NT2/D1 (cell line): ENCODE measurements at regions not wholly inside any gene's neighbourhood (a gene's known extent, or its start where the extent isn't known, plus 50 kb on each side); places are given as distances from the start of the nearest gene placed in this dataset.

Experiments used
- DNase-seq: peaks from one replicate; pipeline ENCODE4 v3.0.0-alpha.2; 2011; ENCODE audit warnings: low read depth, low spot score
- H3K27me3 ChIP-seq: 2 replicates; pipeline ENCODE4 v1.6.0; 2011; ENCODE audit warnings: mild to moderate bottlenecking; ENCODE audit not compliant: insufficient read length, insufficient read depth
- H3K36me3 ChIP-seq: 2 replicates; pipeline ENCODE4 v1.6.1; 2011; ENCODE audit warnings: mild to moderate bottlenecking, low read length, mixed read lengths; ENCODE audit not compliant: insufficient read depth, insufficient read length
- H3K4me1 ChIP-seq: 2 replicates; pipeline ENCODE4 v1.5.1; 2011; ENCODE audit not compliant: insufficient read depth, insufficient read length
- H3K4me3 ChIP-seq: 2 replicates; pipeline ENCODE4 v1.5.1; 2011; ENCODE audit warnings: low read depth; ENCODE audit not compliant: insufficient read length
- H3K9ac ChIP-seq: 2 replicates; pipeline ENCODE4 v1.6.0; 2011; ENCODE audit warnings: low read depth; ENCODE audit not compliant: insufficient read length
- H3K9me3 ChIP-seq: 2 replicates; pipeline ENCODE4 v1.5.1; 2011; ENCODE audit warnings: mild to moderate bottlenecking, low read length; ENCODE audit not compliant: insufficient read depth
- SUZ12 ChIP-seq: IDR thresholded peaks from 2 replicates; pipeline ENCODE4 v1.6.1; 2011; ENCODE audit not compliant: insufficient read length, insufficient read depth; ENCODE audit errors: extremely low read depth
- YY1 ChIP-seq: IDR thresholded peaks from 2 replicates; pipeline ENCODE4 v1.6.1; 2011; ENCODE audit not compliant: insufficient read length, insufficient read depth
- ZNF274 ChIP-seq: IDR thresholded peaks from 2 replicates; pipeline ENCODE4 v1.6.1; 2011; ENCODE audit warnings: mild to moderate bottlenecking, low read depth, low read length

- Histone ChIP-seq H3K9ac (no peak overlapping the region), H3K9me3 (no peaks in the 10 kb centered on the region), H3K27me3 (no peaks in the 10 kb centered on the region), H3K4me1 (peaks cover 26% of the 10 kb centered on the region), H3K36me3 (no peaks in the 10 kb centered on the region), H3K4me3 (no peak overlapping the region)
- no peak for DNase-seq
- no peak for TF ChIP-seq SUZ12
- no peak for TF ChIP-seq YY1
- TF ChIP-seq ZNF274, result no peak
These were observed 139.3 kb upstream of the IPO9 start for GRCh38 chr1:201689647-201690046.

- H3K4me3 ChIP-seq, result no peak overlapping the region
- no peak for TF ChIP-seq SUZ12
- TF ChIP-seq ZNF274, result no peak
- TF ChIP-seq YY1, result no peak
- H3K9me3 ChIP-seq, result no peaks in the 10 kb centered on the region
- DNase-seq, result no peak
- H3K27me3 ChIP-seq, result no peaks in the 10 kb centered on the region
- H3K9ac ChIP-seq, result no peak overlapping the region
- H3K36me3 ChIP-seq, result no peaks in the 10 kb centered on the region
- peaks cover 25% of the 10 kb centered on the region for H3K4me1 ChIP-seq
These were observed 138.4 kb upstream of the IPO9 start for GRCh38 chr1:201690528-201690927.

- no peak overlapping the region for H3K4me3 ChIP-seq
- no peak overlapping the region for H3K9ac ChIP-seq
- no peaks in the 10 kb centered on the region for H3K27me3 ChIP-seq
- H3K36me3 ChIP-seq, result no peaks in the 10 kb centered on the region
- H3K9me3 ChIP-seq, result no peaks in the 10 kb centered on the region
- peaks cover 26% of the 10 kb centered on the region for H3K4me1 ChIP-seq
- DNase-seq, result no peak
- TF ChIP-seq YY1, result no peak
- TF ChIP-seq SUZ12, result no peak
- TF ChIP-seq ZNF274, result no peak
These were observed 137.0 kb upstream of the IPO9 start for GRCh38 chr1:201691716-201692554.

GRCh38 chr1:201692555-201693394, 136.2 kb upstream of the IPO9 start:
- no peak overlapping the region for H3K9ac ChIP-seq
- DNase-seq, result no peak
- H3K4me1 ChIP-seq, result peaks cover 26% of the 10 kb centered on the region
- TF ChIP-seq YY1 (no peak), SUZ12 (no peak), ZNF274 (no peak)
- H3K36me3 ChIP-seq, result no peaks in the 10 kb centered on the region
- H3K27me3 ChIP-seq, result no peaks in the 10 kb centered on the region
- no peaks in the 10 kb centered on the region for H3K9me3 ChIP-seq
- no peak overlapping the region for H3K4me3 ChIP-seq

- H3K36me3 ChIP-seq, result no peaks in the 10 kb centered on the region
- no peak for TF ChIP-seq SUZ12
- TF ChIP-seq YY1, result no peak
- no peak for TF ChIP-seq ZNF274
- no peak overlapping the region for H3K4me3 ChIP-seq
- no peaks in the 10 kb centered on the region for H3K9me3 ChIP-seq
- no peaks in the 10 kb centered on the region for H3K27me3 ChIP-seq
- H3K9ac ChIP-seq, result no peak overlapping the region
- H3K4me1 ChIP-seq, result peaks cover 26% of the 10 kb centered on the region
- no peak for DNase-seq
These were observed 134.9 kb upstream of the IPO9 start for GRCh38 chr1:201693890-201694607.

- no peak for DNase-seq
- Histone ChIP-seq H3K27me3 (no peaks in the 10 kb centered on the region), H3K4me3 (no peak overlapping the region), H3K9me3 (no peaks in the 10 kb centered on the region), H3K4me1 (peaks cover 26% of the 10 kb centered on the region), H3K36me3 (no peaks in the 10 kb centered on the region), H3K9ac (peak overlapping the region; percentile 8)
- TF ChIP-seq YY1 (no peak), SUZ12 (no peak), ZNF274 (no peak)
These were observed 134.2 kb upstream of the IPO9 start for GRCh38 chr1:201694608-201695335.
